HG03378 (cell line): ENCODE measurements at regions not wholly inside any gene's neighbourhood (a gene's known extent, or its start where the extent isn't known, plus 50 kb on each side); places are given as distances from the start of the nearest gene placed in this dataset.
"Not testable (repeated sequence)": the region's sequence is repeated elsewhere in the genome, so short reads cannot be mapped to it uniquely, and the experiment has no call there.

Source experiments
- ATAC-seq: cut with Tn5 transposase; IDR thresholded peaks from one replicate; pipeline ENCODE4 v1.9.1; 2021; ENCODE audit warnings: mild to moderate bottlenecking, moderate library complexity; ENCODE audit not compliant: unreplicated experiment

DNA sequence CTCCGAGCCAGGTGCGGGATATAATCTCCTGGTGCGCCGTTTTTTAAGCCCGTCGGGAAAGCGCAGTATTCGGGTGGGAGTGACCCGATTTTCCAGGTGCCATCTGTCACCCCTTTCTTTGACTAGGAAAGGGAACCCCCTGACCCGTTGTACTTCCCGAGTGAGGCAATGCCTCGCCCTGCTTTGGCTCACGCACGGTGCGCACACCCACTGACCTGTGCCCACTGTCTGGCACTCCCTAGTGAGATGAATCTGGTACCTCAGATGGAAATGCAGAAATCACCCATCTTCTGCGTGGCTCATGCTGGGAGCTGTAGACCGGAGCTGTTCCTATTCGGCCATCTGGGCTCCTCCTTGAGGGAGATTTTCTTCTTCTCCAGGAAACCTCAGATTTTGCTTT is 1135.1 kb upstream of the DIAPH2 start:
- ATAC-seq: not testable (repeated sequence)

DNA sequence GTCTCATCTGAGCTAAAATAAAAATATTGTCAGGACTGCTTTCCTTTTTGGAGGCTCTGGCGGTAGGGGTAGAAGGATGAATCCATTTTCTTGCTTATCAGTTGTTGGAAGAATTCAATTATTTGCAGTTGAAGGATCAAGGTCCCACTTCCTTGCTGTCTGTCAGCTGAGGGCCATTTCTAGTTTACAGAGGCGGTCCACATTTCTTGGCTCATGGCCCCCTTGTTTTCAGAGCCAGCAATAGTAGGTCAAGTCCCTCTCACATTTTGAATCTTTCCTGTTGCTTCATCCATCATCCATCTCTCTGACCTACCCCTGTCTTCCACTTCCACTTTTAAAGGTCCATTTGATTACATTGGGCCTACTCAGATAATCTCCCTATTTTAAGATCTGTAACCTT is 1099.3 kb upstream of the DIAPH2 start:
- no peak for ATAC-seq

DNA sequence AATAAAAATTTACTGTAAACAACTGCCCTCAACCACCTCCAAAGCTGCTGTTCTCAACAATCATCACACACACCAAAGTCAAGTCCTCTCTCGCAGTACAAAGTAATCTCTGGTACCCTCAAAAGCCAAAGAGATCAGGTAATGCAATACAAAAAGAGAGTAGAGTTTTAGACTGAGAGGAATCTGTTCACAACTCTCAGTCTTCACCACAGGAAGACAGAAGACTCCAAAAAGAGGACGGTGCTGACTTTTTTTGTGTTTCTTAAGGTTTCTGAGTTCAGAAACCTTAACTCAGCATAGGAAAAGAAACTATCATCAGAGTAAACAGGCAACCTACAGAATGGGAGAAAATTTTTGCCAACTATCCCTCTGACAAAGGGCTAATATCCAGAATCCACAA is 1072.3 kb upstream of the DIAPH2 start:
- ATAC-seq: no peak

DNA sequence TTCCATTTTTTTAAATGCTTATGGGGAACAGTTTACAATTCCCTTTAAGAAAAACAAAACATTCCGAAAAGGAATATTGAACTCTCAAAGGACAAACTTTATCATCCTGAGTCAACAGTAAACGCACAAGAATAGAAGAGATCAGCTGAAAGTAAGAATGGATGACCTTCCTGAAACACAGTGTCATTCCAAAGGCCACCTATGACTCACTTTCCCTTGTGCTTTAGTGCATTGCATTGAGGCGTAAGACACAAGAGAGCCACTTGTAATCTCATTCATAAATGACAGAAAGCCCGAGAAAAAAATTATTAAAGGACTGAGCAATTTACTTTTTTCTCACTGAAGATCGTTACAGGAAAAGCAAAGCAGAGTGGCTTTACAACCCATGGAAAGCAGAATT is 1062.4 kb upstream of the DIAPH2 start:
- no peak for ATAC-seq

DNA sequence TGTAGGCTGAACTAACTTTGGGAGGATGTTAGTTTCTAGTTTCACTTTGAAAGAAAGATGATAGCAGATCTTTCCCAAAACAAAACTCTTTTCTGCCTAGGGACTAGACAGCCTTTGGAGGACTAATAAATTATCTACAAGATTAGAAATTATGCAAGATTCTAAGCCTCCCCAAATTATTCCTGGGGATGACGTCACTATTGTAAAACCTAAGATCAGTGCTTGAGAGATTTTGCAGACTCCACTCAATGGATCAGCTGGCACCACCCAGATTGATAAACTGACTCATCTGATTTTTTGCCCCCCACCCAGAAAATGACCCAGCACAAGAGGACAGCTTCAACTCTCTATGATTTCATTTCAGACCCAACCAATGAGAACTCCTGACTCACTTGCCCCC is 1057.9 kb upstream of the DIAPH2 start:
- ATAC-seq: no peak

DNA sequence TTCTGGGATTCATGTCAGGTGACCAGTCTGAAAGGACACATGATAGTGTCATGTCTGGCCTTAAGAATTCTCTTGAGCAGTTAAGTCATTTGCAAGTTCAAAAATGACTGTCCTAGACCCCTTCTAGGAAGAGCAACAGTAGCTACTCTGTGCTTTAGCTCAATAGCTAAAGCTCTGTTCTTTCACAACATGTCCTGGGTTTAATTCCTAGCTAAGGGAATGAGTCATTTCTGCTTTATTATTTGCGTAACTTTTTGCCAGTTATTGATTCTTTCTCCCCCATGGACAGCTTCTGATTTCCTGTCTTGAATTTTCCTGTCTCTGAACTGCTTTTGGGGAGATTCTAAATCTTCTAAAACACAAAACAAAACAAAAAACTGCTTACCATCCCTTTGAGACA is 1055.8 kb upstream of the DIAPH2 start:
- no peak for ATAC-seq

DNA sequence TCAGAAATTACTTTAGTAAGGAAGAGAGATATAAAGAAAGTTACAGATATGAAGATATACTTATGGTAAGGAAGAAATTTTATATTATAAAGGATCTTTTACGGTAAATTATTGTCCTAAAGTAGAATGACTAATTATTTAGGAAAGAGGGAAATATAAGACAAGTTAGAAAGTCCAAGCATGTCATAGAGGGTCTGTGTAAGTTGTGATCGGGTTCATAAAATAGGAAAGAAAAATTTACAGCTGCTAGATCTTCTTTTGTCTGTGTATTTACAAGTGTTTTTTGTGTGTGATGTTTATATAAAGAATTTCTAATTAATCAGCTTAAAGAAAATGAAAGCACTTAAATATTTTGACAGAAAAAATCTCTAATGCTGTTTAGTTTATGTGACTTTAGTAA is 1054.9 kb upstream of the DIAPH2 start:
- ATAC-seq: no peak

DNA sequence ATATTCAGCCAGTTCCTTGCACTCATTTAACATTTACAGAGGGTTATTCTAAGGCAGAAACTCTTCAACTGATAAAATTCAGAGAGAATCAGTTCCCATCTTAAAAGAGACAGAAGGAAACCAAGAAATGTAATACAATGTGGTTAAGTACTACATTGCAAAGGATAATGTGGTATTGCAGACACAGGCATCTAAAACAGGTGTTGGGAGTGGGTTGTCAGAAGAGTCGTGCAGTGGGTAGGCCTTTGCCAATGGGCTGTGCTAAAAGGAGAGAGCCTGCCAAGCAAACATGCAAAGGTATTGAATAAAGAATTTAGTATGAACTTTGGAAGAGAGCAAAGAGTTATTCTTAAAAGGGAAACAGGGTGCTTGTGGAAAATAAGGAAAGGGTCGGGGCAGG is 1044.4 kb upstream of the DIAPH2 start:
- no peak for ATAC-seq

DNA sequence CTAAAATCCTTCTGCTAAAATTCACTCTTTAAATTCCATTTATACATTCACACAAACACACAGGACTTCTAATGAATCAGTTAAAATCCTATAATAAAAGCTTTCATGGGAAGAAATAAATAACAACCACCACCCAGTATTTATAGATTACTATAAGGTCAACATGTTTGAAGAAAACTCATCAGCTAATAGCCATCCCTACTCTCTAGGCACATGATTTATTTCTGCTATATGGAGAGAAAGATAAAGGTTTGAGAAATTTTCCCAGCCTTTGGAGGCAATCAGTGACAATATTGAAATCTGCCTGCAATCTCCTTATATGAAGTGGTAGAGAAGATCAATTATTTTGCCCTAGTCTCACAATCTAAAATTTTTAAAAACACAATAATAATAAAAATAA is 1038.9 kb upstream of the DIAPH2 start:
- ATAC-seq: no peak

DNA sequence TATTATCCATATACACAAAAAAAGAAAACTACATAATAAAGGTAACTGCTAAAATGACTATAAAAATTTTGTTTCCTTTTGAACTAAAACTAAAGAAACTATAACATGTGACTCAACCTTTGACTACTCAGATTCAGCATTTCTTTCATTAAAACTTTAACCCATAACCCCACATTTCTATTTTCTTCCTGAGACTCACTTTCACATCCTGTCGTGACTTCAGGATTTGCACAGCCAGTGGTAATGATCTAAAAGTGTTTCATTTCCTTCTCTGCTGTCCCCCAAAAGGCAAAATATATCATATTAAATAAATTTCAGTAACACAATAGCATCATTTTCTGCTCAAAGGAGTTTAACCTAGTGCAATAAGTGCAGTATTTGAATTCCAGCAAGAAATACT is 1022.4 kb upstream of the DIAPH2 start:
- ATAC-seq: no peak

DNA sequence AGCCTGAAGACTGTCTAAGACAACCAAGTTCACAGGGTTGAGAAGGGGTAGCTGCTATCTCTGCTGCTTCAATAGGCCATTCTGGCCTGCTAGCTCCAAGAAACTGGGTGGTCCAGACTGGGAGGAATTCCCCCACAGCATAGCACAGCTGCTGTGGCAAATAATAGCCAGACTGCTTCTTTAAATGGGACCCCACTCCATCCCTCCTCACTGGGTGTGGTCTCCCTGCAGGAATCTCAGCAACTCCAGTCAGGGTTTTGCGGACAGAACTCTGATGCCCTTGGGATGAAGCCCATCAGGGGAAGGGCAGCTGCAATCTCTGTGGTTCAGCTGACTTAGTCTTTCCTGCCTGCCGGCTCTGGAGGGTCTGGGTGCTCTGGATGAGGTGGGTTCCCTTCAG is 1018.6 kb upstream of the DIAPH2 start:
- ATAC-seq: no peak

DNA sequence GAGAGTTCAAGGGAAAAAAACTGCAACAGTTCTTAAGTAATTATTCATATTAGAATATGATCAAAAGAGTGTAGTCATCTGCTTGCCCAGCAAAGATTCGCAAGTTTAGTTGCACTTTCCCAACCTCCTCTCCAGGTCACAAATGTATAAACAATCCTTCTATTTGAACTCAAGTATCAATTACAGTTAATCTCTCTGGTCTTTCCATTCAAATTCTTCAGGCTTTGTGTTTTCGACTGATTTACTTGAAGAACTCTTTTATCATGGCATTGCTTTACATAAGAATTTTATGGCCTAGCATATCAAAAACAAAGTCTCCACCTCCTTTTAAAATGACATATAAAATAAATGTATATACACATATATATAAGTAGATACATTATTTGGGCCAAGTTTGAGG is 1009.6 kb upstream of the DIAPH2 start:
- no peak for ATAC-seq

DNA sequence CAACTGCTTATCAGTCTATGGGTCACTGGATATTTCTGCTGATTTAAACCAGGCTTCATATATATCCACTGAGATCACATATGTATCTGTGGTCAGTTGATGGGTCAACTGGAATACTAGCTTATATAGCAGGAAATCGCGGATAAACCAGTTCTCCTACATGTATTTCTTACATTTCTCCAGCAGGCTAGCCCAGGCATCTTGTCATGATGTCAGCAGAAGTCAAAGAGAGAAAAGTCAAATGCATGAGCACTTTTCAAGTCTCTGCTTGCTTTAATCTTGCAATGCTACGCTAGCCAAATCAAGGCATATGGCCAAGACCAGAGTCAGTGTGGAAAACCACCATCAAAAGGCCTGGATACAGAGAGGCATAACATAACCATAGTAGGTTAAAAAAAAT is 1008.8 kb upstream of the DIAPH2 start:
- ATAC-seq: no peak

DNA sequence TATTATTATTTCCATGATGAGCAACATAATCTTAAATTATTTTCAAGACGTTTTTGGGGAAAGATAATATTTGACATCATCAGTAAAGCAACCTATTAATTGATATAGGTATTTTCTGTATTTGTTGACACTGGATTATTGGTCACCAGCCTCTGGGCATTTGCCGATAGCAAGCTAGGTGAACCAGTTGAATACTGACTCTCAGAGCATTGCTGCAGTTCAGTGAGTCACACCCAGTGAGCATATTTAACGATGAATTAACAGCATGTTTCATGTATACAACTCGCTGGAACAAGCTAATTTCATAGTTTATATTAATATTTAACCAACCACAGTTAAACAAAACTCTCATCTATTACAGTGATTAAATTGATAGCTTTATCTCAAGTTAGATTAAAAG is 1006.0 kb upstream of the DIAPH2 start:
- ATAC-seq: no peak

DNA sequence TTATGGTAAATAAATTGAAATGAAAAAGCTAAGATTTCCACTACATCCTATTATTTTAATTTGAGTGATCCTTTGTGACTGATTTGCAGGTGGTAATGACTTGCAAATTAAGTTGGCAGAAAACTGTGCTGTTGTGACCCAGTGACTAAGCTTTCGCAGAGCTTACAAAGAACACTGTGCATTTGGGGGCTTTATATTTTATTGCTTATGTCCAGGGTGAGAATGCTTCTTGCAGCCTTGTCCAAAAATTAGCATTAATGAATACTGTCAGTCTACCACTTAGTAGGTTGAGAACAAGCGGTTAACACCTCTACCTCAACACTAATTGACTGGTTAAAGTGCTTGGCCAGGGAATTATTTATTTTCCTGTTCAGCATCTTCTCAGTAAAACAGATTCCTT is 991.3 kb upstream of the DIAPH2 start:
- no peak for ATAC-seq

DNA sequence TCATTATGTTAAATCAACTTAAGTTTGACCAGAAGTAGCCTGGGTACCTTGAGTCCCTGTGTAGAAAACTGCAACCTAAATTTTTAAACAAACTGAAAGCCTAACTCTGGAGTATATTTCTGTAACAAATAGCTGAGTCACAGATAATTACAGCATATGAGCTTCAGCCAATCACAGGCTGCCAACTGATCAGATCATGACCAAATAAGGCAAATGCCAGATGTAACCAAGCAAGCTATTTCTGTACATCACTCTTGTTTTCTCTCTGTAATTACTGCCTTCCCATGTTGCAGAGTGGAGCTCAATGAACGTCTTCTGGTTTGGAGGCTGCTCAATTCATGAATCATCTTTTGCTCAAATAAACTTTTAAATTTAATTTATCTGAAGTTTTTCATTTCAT is 980.9 kb upstream of the DIAPH2 start:
- no peak for ATAC-seq

DNA sequence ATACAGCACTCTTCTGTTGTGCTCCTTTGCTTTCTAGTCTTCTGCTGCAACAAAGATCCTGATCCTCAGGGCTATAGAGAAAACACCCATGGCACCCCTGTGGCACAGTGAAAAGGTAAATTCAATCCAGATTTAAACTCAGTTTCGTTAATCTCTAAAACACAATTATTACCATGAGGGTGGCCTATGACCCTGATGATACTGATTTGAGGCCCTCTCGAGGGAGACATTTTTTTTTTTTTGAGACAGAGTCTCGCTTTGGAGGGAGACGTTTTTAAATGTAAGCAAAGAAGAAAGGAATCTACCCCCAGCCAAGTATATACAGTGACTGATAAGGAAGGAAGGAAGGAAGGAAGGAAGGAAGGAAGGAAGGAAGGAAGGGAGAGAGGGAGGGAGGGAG is 967.8 kb upstream of the DIAPH2 start:
- no peak for ATAC-seq

DNA sequence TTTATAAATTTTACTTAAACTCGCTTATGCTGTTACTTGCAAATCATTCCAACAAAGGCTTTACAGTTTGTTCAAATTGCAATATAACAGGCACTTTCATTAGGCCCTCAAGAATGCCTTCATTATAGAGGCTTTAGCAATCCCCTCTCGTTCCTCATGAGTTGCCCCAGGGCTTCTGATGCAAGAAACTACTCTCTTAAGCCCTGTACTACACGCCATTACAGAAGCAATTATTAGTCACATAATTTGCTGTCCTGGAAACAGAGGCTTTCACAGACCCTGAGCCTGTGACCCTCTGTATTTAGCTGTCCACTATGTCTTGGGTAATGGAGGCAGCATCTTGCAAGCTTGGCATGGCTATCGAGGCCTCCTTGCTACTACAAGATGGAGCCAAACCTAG is 965.9 kb upstream of the DIAPH2 start:
- no peak for ATAC-seq

DNA sequence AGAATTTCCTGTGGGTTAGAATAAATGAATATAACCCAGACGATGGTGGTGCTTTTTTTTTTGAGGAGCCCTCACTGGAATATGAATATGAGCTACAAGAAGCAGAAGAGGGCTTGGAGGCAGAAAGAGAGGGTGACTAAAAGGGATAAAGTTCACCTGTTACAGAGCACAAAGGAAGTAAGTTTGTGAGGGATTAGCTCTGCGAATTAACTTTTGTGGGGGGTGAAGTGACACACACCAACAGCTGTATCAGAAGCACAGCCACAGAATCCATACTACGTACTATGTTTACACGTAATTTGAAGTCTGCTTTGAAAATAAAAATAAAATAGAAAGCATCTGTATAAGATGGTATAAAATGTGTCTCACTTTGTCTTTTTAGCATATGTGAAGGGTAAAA is 963.6 kb upstream of the DIAPH2 start:
- ATAC-seq: no peak

DNA sequence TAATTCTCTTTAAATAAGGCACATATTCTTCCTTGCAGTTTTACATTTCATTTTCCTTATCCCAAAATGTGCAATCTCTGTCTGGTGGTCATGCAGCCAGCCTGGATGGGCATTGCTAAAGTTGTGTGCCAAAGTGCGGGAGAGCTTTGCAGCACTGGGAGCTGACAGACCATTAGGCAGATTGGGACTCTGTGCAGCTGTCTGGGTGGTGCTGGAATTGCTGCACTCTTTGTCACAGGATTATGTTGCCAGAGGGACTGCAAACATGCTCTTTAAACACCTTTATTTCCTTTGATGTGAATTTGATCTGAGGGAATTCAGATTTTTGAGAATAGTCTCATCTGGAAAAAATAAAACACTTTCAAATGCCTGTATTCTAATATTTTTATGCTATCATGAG is 956.2 kb upstream of the DIAPH2 start:
- ATAC-seq: no peak

DNA sequence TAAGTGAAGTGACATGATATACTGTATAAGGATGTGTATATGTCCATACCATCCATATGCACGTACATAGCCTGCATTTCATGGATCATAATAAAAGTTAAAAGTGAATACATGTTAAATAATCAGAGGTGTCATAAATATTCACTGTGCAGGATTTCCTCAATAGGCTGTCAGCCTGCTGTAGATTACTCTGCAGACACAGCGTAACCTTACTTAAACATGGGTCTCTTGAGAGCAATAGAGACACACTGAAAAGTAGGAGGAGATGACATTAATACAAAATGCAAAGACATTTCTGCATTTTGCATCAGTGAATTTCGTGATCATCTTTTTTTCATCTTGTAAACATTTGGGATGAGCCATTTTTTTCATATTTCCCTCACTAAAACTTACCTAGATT is 955.2 kb upstream of the DIAPH2 start:
- no peak for ATAC-seq

DNA sequence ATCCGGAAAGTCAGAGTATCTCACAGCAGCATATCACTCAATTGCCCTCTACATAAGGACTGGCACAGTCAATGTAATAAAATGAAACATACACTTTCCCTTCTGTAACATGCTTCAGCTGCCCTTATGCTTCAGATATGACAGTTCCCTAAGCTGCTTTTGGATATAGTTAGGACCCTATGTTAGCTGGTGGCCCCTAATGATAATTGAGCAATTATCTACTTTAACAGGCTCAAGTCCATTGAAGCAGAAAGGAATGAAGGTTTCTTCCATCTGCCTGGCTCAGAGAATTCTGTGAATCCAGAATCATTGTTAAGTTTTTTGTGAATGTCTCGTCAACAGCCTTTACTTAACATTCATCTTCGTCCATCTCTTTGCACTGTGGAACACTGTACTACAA is 951.2 kb upstream of the DIAPH2 start:
- ATAC-seq: no peak

DNA sequence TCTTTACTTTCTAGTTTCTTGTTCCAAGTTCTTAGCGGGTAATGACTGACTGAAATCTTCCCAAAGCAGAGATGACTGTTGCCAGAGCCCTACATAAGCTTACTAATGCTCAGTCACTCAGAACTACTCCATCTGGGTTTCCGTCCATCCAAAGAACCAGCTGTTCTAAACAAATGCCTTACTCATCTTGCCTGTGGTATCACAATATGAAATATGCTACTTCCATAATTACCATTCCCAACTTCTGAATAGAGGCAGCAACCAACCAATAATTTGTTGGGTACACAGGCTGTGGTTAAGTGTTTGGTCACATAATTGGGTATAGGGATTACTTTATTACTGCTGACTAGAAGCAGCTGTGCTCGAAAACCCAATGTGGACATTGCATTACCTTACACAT is 930.2 kb upstream of the DIAPH2 start:
- no peak for ATAC-seq

DNA sequence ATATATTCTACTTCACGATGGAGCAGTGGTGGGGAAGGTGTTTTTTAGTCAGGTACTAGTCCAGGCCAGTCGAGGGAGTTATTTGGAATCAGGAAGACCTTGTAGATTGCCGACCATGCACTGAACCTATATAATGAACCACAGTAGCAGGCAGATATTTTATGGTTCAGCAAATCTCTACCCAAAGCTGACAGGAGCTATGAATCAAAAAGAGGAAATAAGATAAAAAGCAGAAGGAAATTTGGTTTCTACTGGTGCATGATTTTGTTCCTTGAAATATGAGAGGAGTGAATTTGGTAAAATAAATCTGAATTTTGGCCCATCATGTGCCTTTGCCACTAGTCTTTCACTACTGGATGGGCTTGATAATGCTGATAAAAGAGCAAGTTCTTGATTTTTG is 924.3 kb upstream of the DIAPH2 start:
- ATAC-seq: no peak
